Coronary artery (tissue), 2 donors: ENCODE measurements at regions not wholly inside any gene's neighbourhood (a gene's known extent, or its start where the extent isn't known, plus 50 kb on each side); places are given as distances from the start of the nearest gene placed in this dataset.
"Not testable (repeated sequence)": the region's sequence is repeated elsewhere in the genome, so short reads cannot be mapped to it uniquely, and the experiment has no call there.

Source experiments
- DNase-seq: peaks from one replicate; pipeline ENCODE4 v3.0.0-alpha.2; 2017; ENCODE audit warnings: low spot score
- H3K27ac ChIP-seq, 2 donors: fragments of 200-600 bp; sonication (generic); one replicate each; pipeline ENCODE4 v1.5.1; 2016 to 2019
- H3K4me3 ChIP-seq: fragments of 200-600 bp; sonication (generic); 2 replicates; pipeline ENCODE4 v1.5.1; 2016; ENCODE audit warnings: mild to moderate bottlenecking, moderate library complexity
- TF ChIP-seq, protein P1 (sequence below): fragments of 200-600 bp; sonication (generic); IDR thresholded peaks from one replicate; pipeline ENCODE4 v1.5.1; 2019; ENCODE audit warnings: antibody characterized with exemption

DNA sequence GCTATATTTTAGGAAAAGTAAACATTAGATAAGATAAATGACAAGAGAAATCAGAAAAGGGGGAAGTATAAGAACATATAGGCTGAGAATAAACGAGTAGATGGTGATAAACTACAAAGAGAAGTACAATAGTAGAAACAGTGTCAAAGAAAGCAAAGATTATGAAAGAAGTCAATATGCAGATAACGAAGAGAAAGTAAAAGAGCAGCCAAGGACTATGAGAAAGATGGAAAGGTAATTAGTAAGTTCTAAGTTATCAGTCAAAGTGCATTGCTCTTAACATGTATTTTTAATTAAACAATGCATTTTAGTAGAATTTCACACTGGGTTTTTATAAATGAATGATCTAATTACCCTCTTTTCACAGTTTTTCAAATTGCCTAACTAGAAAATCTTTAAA lies 1801.3 kb upstream of the PCDH10 start:
- Histone ChIP-seq H3K27ac (no peak overlapping the region), H3K4me3 (no peak overlapping the region)
- TF ChIP-seq, protein P1, sequence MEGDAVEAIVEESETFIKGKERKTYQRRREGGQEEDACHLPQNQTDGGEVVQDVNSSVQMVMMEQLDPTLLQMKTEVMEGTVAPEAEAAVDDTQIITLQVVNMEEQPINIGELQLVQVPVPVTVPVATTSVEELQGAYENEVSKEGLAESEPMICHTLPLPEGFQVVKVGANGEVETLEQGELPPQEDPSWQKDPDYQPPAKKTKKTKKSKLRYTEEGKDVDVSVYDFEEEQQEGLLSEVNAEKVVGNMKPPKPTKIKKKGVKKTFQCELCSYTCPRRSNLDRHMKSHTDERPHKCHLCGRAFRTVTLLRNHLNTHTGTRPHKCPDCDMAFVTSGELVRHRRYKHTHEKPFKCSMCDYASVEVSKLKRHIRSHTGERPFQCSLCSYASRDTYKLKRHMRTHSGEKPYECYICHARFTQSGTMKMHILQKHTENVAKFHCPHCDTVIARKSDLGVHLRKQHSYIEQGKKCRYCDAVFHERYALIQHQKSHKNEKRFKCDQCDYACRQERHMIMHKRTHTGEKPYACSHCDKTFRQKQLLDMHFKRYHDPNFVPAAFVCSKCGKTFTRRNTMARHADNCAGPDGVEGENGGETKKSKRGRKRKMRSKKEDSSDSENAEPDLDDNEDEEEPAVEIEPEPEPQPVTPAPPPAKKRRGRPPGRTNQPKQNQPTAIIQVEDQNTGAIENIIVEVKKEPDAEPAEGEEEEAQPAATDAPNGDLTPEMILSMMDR: no peak
- no peak for DNase-seq

DNA sequence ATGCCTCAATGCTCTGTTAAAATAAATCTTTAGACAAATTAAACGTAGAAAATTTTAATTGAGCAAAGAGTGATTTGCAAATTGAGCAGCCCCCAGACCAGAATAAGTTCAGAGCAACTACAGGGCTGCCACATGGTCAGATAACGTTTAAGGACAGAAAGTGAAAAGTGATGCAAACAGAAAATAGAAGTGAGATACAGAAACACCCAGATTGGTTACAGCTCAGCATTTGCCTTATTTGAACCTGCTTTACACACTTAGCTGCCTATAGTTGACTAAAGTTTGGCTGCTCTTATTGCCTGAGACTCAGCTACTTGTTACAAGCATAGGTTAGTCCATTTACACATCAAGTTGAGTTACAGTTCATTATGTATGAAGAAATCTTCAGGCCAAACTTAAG lies 1800.8 kb upstream of the PCDH10 start:
- TF ChIP-seq, protein P1: no peak
- Histone ChIP-seq H3K27ac (no peak overlapping the region), H3K4me3 (no peak overlapping the region)
- DNase-seq: no peak

DNA sequence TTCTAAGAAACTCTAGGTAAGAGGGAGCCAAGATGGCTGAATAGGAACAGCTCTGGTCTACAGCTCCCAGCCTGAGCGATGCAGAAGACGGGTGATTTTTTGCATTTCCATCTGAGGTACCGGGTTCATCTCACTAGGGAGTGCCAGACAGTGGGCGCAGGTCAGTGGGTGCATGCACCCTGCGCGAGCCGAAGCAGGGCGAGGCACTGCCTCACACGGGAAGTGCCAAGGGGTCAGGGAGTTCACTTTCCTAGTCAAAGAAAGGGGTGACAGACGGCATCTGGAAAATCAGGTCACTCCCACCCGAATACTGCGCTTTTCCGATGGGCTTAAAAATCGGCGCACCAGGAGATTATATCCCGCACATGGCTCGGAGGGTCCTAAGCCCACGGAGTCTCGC lies 1796.7 kb upstream of the PCDH10 start:
- H3K4me3 ChIP-seq, DNase-seq: not testable (repeated sequence)

GRCh38 chr4:131366714-131367113 lies 1782.4 kb upstream of the PCDH10 start:
- DNase-seq: no peak
- TF ChIP-seq, protein P1: no peak

More for the DNA sequence above, 1796.7 kb upstream of the PCDH10 start:
- not testable (repeated sequence) for H3K27ac ChIP-seq

GRCh38 chr4:131367441-131367840 lies 1781.7 kb upstream of the PCDH10 start:
- TF ChIP-seq, protein P1: no peak
- no peak overlapping the region for H3K4me3 ChIP-seq
- DNase-seq: no peak

More at GRCh38 chr4:131366714-131367113, 1782.4 kb upstream of the PCDH10 start:
- no peak overlapping the region for H3K27ac ChIP-seq
- H3K4me3 ChIP-seq: no peak overlapping the region

DNA sequence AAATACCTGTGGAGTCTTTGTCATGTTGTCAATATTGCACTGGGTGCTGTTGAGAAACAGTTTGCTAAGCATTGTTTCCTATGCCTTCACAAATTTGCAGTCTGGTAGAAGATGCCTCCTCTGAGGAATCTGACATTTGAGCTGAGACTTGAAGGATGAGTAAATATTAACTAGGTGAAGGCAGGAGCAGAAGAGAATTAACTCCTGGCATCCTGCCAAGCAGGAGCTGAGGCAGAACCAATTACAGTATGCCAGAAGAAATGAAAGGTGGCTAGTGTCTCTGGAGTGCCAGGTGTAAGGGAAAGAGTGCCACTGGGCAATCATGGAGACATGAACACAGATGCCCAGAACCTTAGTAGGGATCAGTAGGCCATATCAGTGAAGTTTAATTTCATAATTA lies 1778.2 kb upstream of the PCDH10 start:
- no peak for DNase-seq
- Histone ChIP-seq H3K27ac (no peak overlapping the region), H3K4me3 (no peak overlapping the region)
- TF ChIP-seq, protein P1: no peak

More at GRCh38 chr4:131367441-131367840, 1781.7 kb upstream of the PCDH10 start:
- no peak overlapping the region for H3K27ac ChIP-seq

DNA sequence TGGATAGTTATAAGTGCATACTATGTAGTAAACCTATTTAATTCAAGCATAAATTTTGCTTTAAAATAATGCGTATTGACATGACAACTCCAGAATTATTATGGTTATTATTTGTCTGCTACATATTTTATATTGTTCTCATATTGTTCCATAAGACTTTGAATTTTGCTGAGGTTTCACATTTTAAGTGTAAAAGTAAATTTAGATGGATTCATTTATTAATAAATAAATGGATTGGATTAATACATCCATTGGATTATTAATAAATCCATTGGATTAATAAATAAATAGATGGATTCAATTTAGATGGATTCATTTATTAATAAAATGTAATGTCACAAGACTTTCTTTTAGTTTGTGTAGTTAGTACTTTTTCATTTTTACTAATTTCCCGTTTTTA lies 1768.0 kb upstream of the PCDH10 start:
- Histone ChIP-seq H3K27ac (no peak overlapping the region), H3K4me3 (no peak overlapping the region)
- TF ChIP-seq, protein P1: no peak
- no peak for DNase-seq

- H3K4me3 ChIP-seq: no peak overlapping the region
- no peak overlapping the region for H3K27ac ChIP-seq
- TF ChIP-seq, protein P1: no peak
- no peak for DNase-seq
Measured at GRCh38 chr4:131382839-131383238, 1766.3 kb upstream of the PCDH10 start.
